Glomerular endothelial cell (primary cell): ENCODE measurements at regions not wholly inside any gene's neighbourhood (a gene's known extent, or its start where the extent isn't known, plus 50 kb on each side); places are given as distances from the start of the nearest gene placed in this dataset.
"Not testable (repeated sequence)": the region's sequence is repeated elsewhere in the genome, so short reads cannot be mapped to it uniquely, and the experiment has no call there.

ENCODE experiments used
- DNase-seq: peaks from one replicate; pipeline ENCODE4 v3.0.0-alpha.2; 2011; ENCODE audit warnings: low read depth, low spot score; ENCODE audit errors: extremely low read depth

- DNase-seq: no peak
Observed at GRCh38 chr14:25699981-25700380, 650.0 kb upstream of the STXBP6 start.

- no peak for DNase-seq
Observed at GRCh38 chr14:25698111-25698510, 648.2 kb upstream of the STXBP6 start.

- DNase-seq: no peak
Observed at GRCh38 chr14:25696176-25696575, 646.2 kb upstream of the STXBP6 start.

- DNase-seq: no peak
Observed at GRCh38 chr14:25685004-25685403, 635.1 kb upstream of the STXBP6 start.

GRCh38 chr14:25680934-25681333, 631.0 kb upstream of the STXBP6 start:
- DNase-seq: no peak

GRCh38 chr14:25680511-25680910, 630.6 kb upstream of the STXBP6 start:
- DNase-seq: not testable (repeated sequence)

GRCh38 chr14:25677111-25677510, 627.2 kb upstream of the STXBP6 start:
- DNase-seq: no peak

GRCh38 chr14:25667387-25667786, 617.4 kb upstream of the STXBP6 start:
- DNase-seq: no peak

- DNase-seq: no peak
Observed at GRCh38 chr14:25666877-25667276, 616.9 kb upstream of the STXBP6 start.

- no peak for DNase-seq
Observed at GRCh38 chr14:25658988-25659387, 609.0 kb upstream of the STXBP6 start.

- DNase-seq: no peak
Observed at GRCh38 chr14:25630447-25630846, 580.5 kb upstream of the STXBP6 start.

GRCh38 chr14:25628978-25629377, 579.0 kb upstream of the STXBP6 start:
- no peak for DNase-seq

GRCh38 chr14:25628390-25628789, 578.4 kb upstream of the STXBP6 start:
- no peak for DNase-seq

GRCh38 chr14:25626986-25627385, 577.0 kb upstream of the STXBP6 start:
- DNase-seq: no peak

- no peak for DNase-seq
Observed at GRCh38 chr14:25622763-25623162, 572.8 kb upstream of the STXBP6 start.

GRCh38 chr14:25620515-25620914, 570.6 kb upstream of the STXBP6 start:
- no peak for DNase-seq

GRCh38 chr14:25615174-25615573, 565.2 kb upstream of the STXBP6 start:
- DNase-seq: no peak

GRCh38 chr14:25607192-25607591, 557.2 kb upstream of the STXBP6 start:
- no peak for DNase-seq

- no peak for DNase-seq
Observed at GRCh38 chr14:25602106-25602505, 552.2 kb upstream of the STXBP6 start.

GRCh38 chr14:25588751-25589150, 538.8 kb upstream of the STXBP6 start:
- no peak for DNase-seq

- no peak for DNase-seq
Observed at GRCh38 chr14:25574628-25575325, 524.8 kb upstream of the STXBP6 start.

- DNase-seq: no peak
Observed at GRCh38 chr14:25570483-25570882, 520.5 kb upstream of the STXBP6 start.

- no peak for DNase-seq
Observed at GRCh38 chr14:25557466-25557865, 507.5 kb upstream of the STXBP6 start.
